Right lobe of liver (tissue), 6 donors: ENCODE measurements at regions not wholly inside any gene's neighbourhood (a gene's known extent, or its start where the extent isn't known, plus 50 kb on each side); places are given as distances from the start of the nearest gene placed in this dataset.

Experiments used
- ATAC-seq, 4 donors: fragments of 200-7000 bp; cut with Tn5 transposase; one replicate each; pipeline ENCODE4 v1.9.1; 2020; ENCODE audit warnings: mild to moderate bottlenecking in 4 of 4, moderate library complexity in 4 of 4
- DNase-seq, 3 donors: peaks; one replicate each; pipeline ENCODE4 v3.0.0-alpha.2; 2020
- H3K27ac ChIP-seq, 3 donors: fragments of 200-600 bp; one replicate each; pipeline ENCODE4 v1.8.0; 2022
- H3K27me3 ChIP-seq, 2 donors: fragments of 200-600 bp; one replicate each; pipeline ENCODE4 v1.8.0; 2022
- H3K36me3 ChIP-seq, 4 donors: fragments of 200-600 bp; sonication (generic) in 1 of 4; one replicate each; pipeline versions ENCODE4 v1.5.1 to v1.8.0; 2017 to 2022; ENCODE audit warnings: control low read depth in 1 of 4
- H3K4me1 ChIP-seq, 4 donors: fragments of 200-600 bp; sonication (generic) in 1 of 4; one replicate each; pipeline versions ENCODE4 v1.5.1 to v1.8.0; 2017 to 2022; ENCODE audit warnings: control low read depth in 1 of 4
- H3K4me3 ChIP-seq, 3 donors: fragments of 200-600 bp; one replicate each; pipeline ENCODE4 v1.8.0; 2022
- H3K9me3 ChIP-seq, 4 donors: fragments of 200-600 bp; sonication (generic) in 1 of 4; one replicate each; pipeline versions ENCODE4 v1.5.1 to v1.8.0; 2017 to 2022; ENCODE audit warnings: control low read depth in 1 of 4
- CTCF ChIP-seq, 4 donors: fragments of 200-600 bp in 3 of 4; fragments of 450-650 bp in 1 of 4; IDR thresholded peaks; one replicate each; pipeline versions ENCODE4 v1.5.1 to v1.8.0; 2016 to 2022; ENCODE audit warnings: antibody characterized with exemption in 4 of 4, mild to moderate bottlenecking in 2 of 4
- POLR2A ChIP-seq: fragments of 450-650 bp; IDR thresholded peaks from one replicate; pipeline ENCODE4 v1.6.1; 2017; ENCODE audit warnings: antibody characterized with exemption, mild to moderate bottlenecking
- WGBS: methylation state at CpG from one replicate; pipeline ENCODE4 v1.1.6; 2018; ENCODE audit warnings: low coverage, low lambda C conversion rate; ENCODE audit not compliant: insufficient coverage; ENCODE audit errors: missing lambda C conversion rate; 5-methylcytosine and 5-hydroxymethylcytosine counted together
- intact Hi-C, 2 donors: fragments of 100-400 bp; cut with DNase I; formaldehyde crosslinking; loops; one replicate each; pipeline versions ENCODE4 v1.11.2 to v1.14.1; 2022
- small RNA-seq, 2 experiments: library from RNA; depleted of rRNA; stranded (forward); fragments of <200 nt; gene quantifications; one replicate each; pipeline ENCODE3, GENCODE V24; 2016
- donor health status: DM: no; HTN: yes; CAD: no.
- donor health status: DM: no; HTN: no; CAD: no.
- donor health status: DM: no; HTN: no; CAD: no.
- donor health status: DM: no; HTN: yes; CAD: no.
- donor health status: DM: no; HTN: yes; CAD: no.

- no peak for DNase-seq
- intact Hi-C loops, result no loop called here
- TF ChIP-seq POLR2A (no peak), CTCF (IDR thresholded peaks at IDR 0.05) (no peak)
- Histone ChIP-seq H3K27me3 (no peaks in the 10 kb centered on the region), H3K4me3 (no peak overlapping the region), H3K9me3 (no peaks in the 10 kb centered on the region), H3K27ac (no peak overlapping the region), H3K36me3 (no peaks in the 10 kb centered on the region), H3K4me1 (peaks cover 0 to 9% (median 0%) of the 10 kb centered on the region in 4 donors)
- no peak for ATAC-seq
These were observed 57.0 kb upstream of the CARMIL1 start for GRCh38 chr6:25222006-25222678.

- 0% methylated on average over 4 of the region's 4 CpGs for WGBS
- no peak for TF ChIP-seq POLR2A
- TF ChIP-seq CTCF (IDR thresholded peaks at IDR 0.05), result peak; percentile 85 to 92 (median 89)
- peaks cover 0 to 9% (median 0%) of the 10 kb centered on the region in 4 donors for H3K4me1 ChIP-seq
- ATAC-seq (peak; percentile 86 to 91 (median 88)), DNase-seq (peak in 2 of 3 donors; percentile 59 to 61)
- intact Hi-C loops, result no loop called here
- no peaks in the 10 kb centered on the region for H3K27me3 ChIP-seq
- no peak overlapping the region for H3K4me3 ChIP-seq
- H3K27ac ChIP-seq, result no peak overlapping the region
- no peaks in the 10 kb centered on the region for H3K36me3 ChIP-seq
- no peaks in the 10 kb centered on the region for H3K9me3 ChIP-seq
These were observed 55.6 kb upstream of the CARMIL1 start for GRCh38 chr6:25223490-25223991.

DNA sequence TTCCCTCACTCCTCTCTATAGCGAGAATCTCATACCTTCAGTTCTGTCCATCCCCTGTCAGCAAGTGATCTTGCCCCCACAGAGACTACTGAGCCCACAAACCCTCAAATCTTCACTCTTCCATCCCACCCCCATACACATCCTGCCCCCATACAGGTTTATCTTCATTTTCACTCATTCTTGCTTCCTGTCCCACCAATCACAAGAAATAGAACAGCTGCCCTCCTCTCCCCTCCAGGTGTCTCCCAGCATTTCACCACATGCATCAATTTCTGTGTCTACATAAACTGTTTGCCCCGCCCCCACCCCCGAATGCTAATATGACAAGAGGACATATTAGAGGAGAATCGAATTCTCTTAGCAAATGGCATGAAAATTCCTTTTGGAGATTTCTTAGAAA, 54.9 kb upstream of the CARMIL1 start:
- ATAC-seq (no peak), DNase-seq (no peak)
- intact Hi-C loops, result no loop called here
- Histone ChIP-seq H3K4me3 (no peak overlapping the region), H3K27ac (no peak overlapping the region), H3K4me1 (peaks cover 0 to 9% (median 0%) of the 10 kb centered on the region in 4 donors), H3K9me3 (no peaks in the 10 kb centered on the region), H3K27me3 (no peaks in the 10 kb centered on the region), H3K36me3 (no peaks in the 10 kb centered on the region)
- 76% methylated on average over 4 of the region's 4 CpGs for WGBS
- no peak for TF ChIP-seq POLR2A
- TF ChIP-seq CTCF (IDR thresholded peaks at IDR 0.05), result no peak

- ATAC-seq (no peak), DNase-seq (no peak)
- no peak overlapping the region for H3K27ac ChIP-seq
- no peaks in the 10 kb centered on the region for H3K9me3 ChIP-seq
- no peaks in the 10 kb centered on the region for H3K36me3 ChIP-seq
- no peaks in the 10 kb centered on the region for H3K4me1 ChIP-seq
- no peak overlapping the region for H3K4me3 ChIP-seq
- TF ChIP-seq CTCF (IDR thresholded peaks at IDR 0.05), result no peak
- H3K27me3 ChIP-seq, result no peaks in the 10 kb centered on the region
- intact Hi-C loops, result no loop called here
These were observed 51.3 kb upstream of the CARMIL1 start for GRCh38 chr6:25227854-25228253.

Small RNA genes in the stretch of these regions (small RNA-seq; reads per million reads assigned to genes)
- 0 reads per million in 2 experiments for gene RN7SL334P
